HepG2 (cell line): ENCODE measurements at regions not wholly inside any gene's neighbourhood (a gene's known extent, or its start where the extent isn't known, plus 50 kb on each side); places are given as distances from the start of the nearest gene placed in this dataset.

Source experiments
- ATAC-seq: fragments of 200-7000 bp; cut with Tn5 transposase; 3 replicates; pipeline ENCODE4 v1.9.1; 2020; ENCODE audit warnings: mild to moderate bottlenecking, moderate library complexity
- BruUV-seq: library from RNA; stranded (reverse); fragments of 400-500 nt; replicated peaks from 2 replicates; lab custom pipeline; 2021; lab: Mats Ljungman, UMichigan
- CTCF ChIA-PET: fragments of 300-600 bp; formaldehyde crosslinking; extraction: SDS; loops from one replicate; lab custom pipeline; 2021; ENCODE audit warnings: low total read pairs, inconsistent platforms, low intra/inter-chr PET ratio; lab: Yijun Ruan, JAX
- POLR2A ChIA-PET: fragments of 350-600 bp; sonication (Branson Sonifier 250); formaldehyde crosslinking; loops from one replicate; lab custom pipeline; 2020; ENCODE audit warnings: antibody characterized with exemption, inconsistent platforms; lab: Yijun Ruan, JAX
- DNase-seq: peaks from one replicate; pipeline ENCODE4 v3.0.0-alpha.2; 2015; ENCODE audit warnings: low spot score
- FAIRE-seq: peaks from 3 replicates; lab custom pipeline; 2011; peaks lifted over from hg19 to GRCh38; lab: Jason Lieb, UNC
- H2AFZ ChIP-seq: one replicate; pipeline ENCODE4 v1.6.1; 2011; ENCODE audit warnings: low read length, inconsistent platforms
- H3K27ac ChIP-seq: fragments of 300-600 bp; 3 replicates; pipeline ENCODE4 v1.8.0; 2011; ENCODE audit warnings: mixed run types, mild to moderate bottlenecking, mixed read lengths, low read length, inconsistent platforms; ENCODE audit not compliant: insufficient read depth; ENCODE audit errors: extremely low read length
- H3K27me3 ChIP-seq, 2 experiments: fragments of 200-600 bp in 1 of 2; 2 replicates in 1 of 2; 3 replicates in 1 of 2; pipeline versions ENCODE4 v1.6.0 to v1.8.0; 2011; ENCODE audit warnings: low read length in 2 of 2, mild to moderate bottlenecking in 2 of 2, moderate library complexity in 2 of 2, inconsistent platforms in 1 of 2; ENCODE audit not compliant: insufficient read depth in 2 of 2, control insufficient read depth in 1 of 2
- H3K36me3 ChIP-seq, 2 experiments: fragments of 200-600 bp in 1 of 2; replicated peaks in 1 of 2; 2 replicates in 1 of 2; 3 replicates in 1 of 2; pipeline versions ENCODE4 v1.5.1 to v1.8.0; 2011; ENCODE audit warnings: low read length in 2 of 2, inconsistent platforms in 1 of 2; ENCODE audit not compliant: insufficient read depth in 2 of 2, control insufficient read depth in 1 of 2
- H3K4me1 ChIP-seq: 2 replicates; pipeline ENCODE4 v1.5.1; 2012; ENCODE audit warnings: low read length, inconsistent platforms; ENCODE audit not compliant: insufficient read depth
- H3K4me2 ChIP-seq: 2 replicates; pipeline ENCODE4 v1.6.0; 2011; ENCODE audit warnings: low read depth, low read length, inconsistent platforms
- H3K4me3 ChIP-seq, 3 experiments: fragments of 200-600 bp in 1 of 3; sonication (generic), shearing (Covaris generic) in 1 of 3; replicated peaks in 1 of 3; 2 replicates each; pipeline ENCODE4 v1.5.1; 2011 to 2016; ENCODE audit warnings: low read length in 3 of 3, inconsistent platforms in 2 of 3, low read depth in 2 of 3, mild to moderate bottlenecking in 2 of 3, control low read depth in 1 of 3, mixed read lengths in 1 of 3; ENCODE audit not compliant: insufficient read depth in 1 of 3
- H3K79me2 ChIP-seq: one replicate; pipeline ENCODE4 v1.6.1; 2011; ENCODE audit warnings: low read length, inconsistent platforms; ENCODE audit not compliant: insufficient read depth
- H3K9ac ChIP-seq: 2 replicates; pipeline ENCODE4 v1.6.0; 2011; ENCODE audit warnings: mild to moderate bottlenecking, low read depth, low read length, inconsistent platforms; ENCODE audit not compliant: insufficient read depth
- H3K9me3 ChIP-seq: 2 replicates; pipeline ENCODE4 v1.5.1; 2012; ENCODE audit warnings: mild to moderate bottlenecking, low read length
- H4K20me1 ChIP-seq: 2 replicates; pipeline ENCODE4 v1.6.0; 2011; ENCODE audit warnings: inconsistent platforms, mild to moderate bottlenecking, low read length, moderate library complexity; ENCODE audit not compliant: insufficient read depth
- CAMTA2 ChIP-seq: sonication (generic); formaldehyde crosslinking; IDR thresholded peaks from 2 replicates; pipeline ENCODE4 v1.4.0; 2020; ENCODE audit warnings: mild to moderate bottlenecking, missing genetic modification reagents, borderline replicate concordance
- CENPT ChIP-seq: sonication (generic); formaldehyde crosslinking; IDR thresholded peaks from 2 replicates; pipeline ENCODE4 v1.8.0; 2022; ENCODE audit warnings: low read depth, mild to moderate bottlenecking, moderate library complexity, missing genetic modification reagents
- EED ChIP-seq: sonication (generic); formaldehyde crosslinking; IDR thresholded peaks from 2 replicates; pipeline ENCODE4 v1.5.0; 2020; ENCODE audit warnings: mild to moderate bottlenecking, missing genetic modification reagents
- HNF1A ChIP-seq, 2 experiments: sonication (generic) in 1 of 2; formaldehyde crosslinking in 1 of 2; IDR thresholded peaks; 2 replicates each; pipeline versions ENCODE4 v1.4.0 to v1.6.1; 2016 to 2020; ENCODE audit warnings: borderline replicate concordance in 1 of 2, low read depth in 1 of 2, mild to moderate bottlenecking in 1 of 2, missing genetic modification reagents in 1 of 2
- MTA3 ChIP-seq: sonication (generic); formaldehyde crosslinking; IDR thresholded peaks from 2 replicates; pipeline ENCODE4 v1.4.0; 2020; ENCODE audit warnings: missing genetic modification reagents
- PRDM10 ChIP-seq: sonication (generic); formaldehyde crosslinking; IDR thresholded peaks from 2 replicates; pipeline ENCODE4 v1.4.0; 2020; ENCODE audit warnings: low read depth, missing genetic modification reagents
- SMAD9 ChIP-seq: sonication (generic); formaldehyde crosslinking; IDR thresholded peaks from 2 replicates; pipeline ENCODE4 v1.5.1; 2020; ENCODE audit warnings: mild to moderate bottlenecking, missing genetic modification reagents
- SP1 ChIP-seq, 2 experiments: fragments of 450-650 bp in 1 of 2; sonication (generic) in 1 of 2; formaldehyde crosslinking in 1 of 2; IDR thresholded peaks; 2 replicates each; pipeline versions ENCODE4 v1.4.0 to v1.6.1; 2016 to 2020; ENCODE audit warnings: missing genetic modification reagents in 1 of 2
- ZFX ChIP-seq: sonication (generic); formaldehyde crosslinking; IDR thresholded peaks from 2 replicates; pipeline ENCODE4 v1.4.0; 2020; ENCODE audit warnings: mild to moderate bottlenecking, low read depth, missing genetic modification reagents, moderate library complexity
- ZNF546 ChIP-seq: sonication (generic); formaldehyde crosslinking; conservative IDR thresholded peaks from 2 replicates; pipeline ENCODE4 v1.8.1; 2023; ENCODE audit warnings: mild to moderate bottlenecking, missing genetic modification reagents
- ZNF607 ChIP-seq: sonication (generic); formaldehyde crosslinking; IDR thresholded peaks from 2 replicates; pipeline ENCODE4 v1.5.1; 2020; ENCODE audit warnings: missing genetic modification reagents, mild to moderate bottlenecking, borderline replicate concordance
- ZNF839 ChIP-seq: sonication (generic); formaldehyde crosslinking; IDR thresholded peaks from 2 replicates; pipeline ENCODE4 v1.4.0; 2020; ENCODE audit warnings: missing genetic modification reagents, mild to moderate bottlenecking, borderline replicate concordance
- ZNF883 ChIP-seq: sonication (generic); formaldehyde crosslinking; IDR thresholded peaks from 2 replicates; pipeline ENCODE4 v1.5.1; 2020; ENCODE audit warnings: mild to moderate bottlenecking, missing genetic modification reagents; ENCODE audit errors: not compliant biosample characterization
- WGBS: methylation state at CpG from one replicate; pipeline ENCODE4 v1.1.6; 2017; ENCODE audit warnings: low lambda C conversion rate; 5-methylcytosine and 5-hydroxymethylcytosine counted together
- in situ Hi-C: cut with HindIII; loops from 2 replicates; pipeline ENCODE4 v1.10.0; 2017; ENCODE audit warnings: low pct_unique_long_range_greater_than_20kb; ENCODE audit not compliant: extremely low pct_ligation_motif_present
- intact Hi-C: fragments of 100-400 bp; cut with micrococcal nuclease; formaldehyde crosslinking; loops from one replicate; pipeline ENCODE4 v1.10.0; 2022; ENCODE audit not compliant: unreplicated experiment

- in situ Hi-C loops (no loop called here), intact Hi-C loops (no loop called here)
- Histone ChIP-seq H3K27ac (no peak overlapping the region), H3K79me2 (no peaks in the 10 kb centered on the region), H3K9me3 (peaks cover 75% of the 10 kb centered on the region), H3K27me3 (no peaks in the 10 kb centered on the region), H2AFZ (no peak overlapping the region), H4K20me1 (no peaks in the 10 kb centered on the region), H3K4me3 (no peak overlapping the region), H3K4me2 (no peak overlapping the region), H3K4me1 (no peaks in the 10 kb centered on the region), H3K9ac (no peak overlapping the region), H3K36me3 (no peaks in the 10 kb centered on the region)
- CTCF ChIA-PET: no interaction called here
- ATAC-seq: no peak
- no peak for DNase-seq
- BruUV-seq: no TSS peak
- WGBS: 29% methylated on average over 4 of the region's 4 CpGs
- TF ChIP-seq ZNF883 (no peak), ZNF839 (no peak), HNF1A (IDR thresholded peaks at IDR 0.05; ENCODE audit: low read depth) (no peak), HNF1A (CRISPR knock-in tag; IDR thresholded peaks at IDR 0.05; ENCODE audit: borderline replicate concordance) (no peak), EED (CRISPR knock-in tag) (no peak), ZNF607 (CRISPR knock-in tag) (no peak), ZNF546 (CRISPR knock-in tag) (no peak), ZFX (no peak), CENPT (CRISPR knock-in tag) (no peak), SP1 (IDR thresholded peaks at IDR 0.05) (no peak), SP1 (CRISPR knock-in tag; IDR thresholded peaks at IDR 0.05) (no peak), PRDM10 (no peak), MTA3 (CRISPR knock-in tag) (no peak), CAMTA2 (no peak), SMAD9 (CRISPR knock-in tag) (no peak)
- FAIRE-seq: no peak
- POLR2A ChIA-PET: no interaction called here
Measured at GRCh38 chr1:82158981-82159380, 358.2 kb downstream of the ADGRL2 start.
